Stimulated activated naive CD8-positive, alpha-beta T cell treated with anti-CD3 and anti-CD28 coated beads, Interleukin-15, Interleukin-2, amounts not matched to agents 100 ng/mL and 50 ng/mL, for 24 hours (primary cell): ENCODE measurements at regions not wholly inside any gene's neighbourhood (a gene's known extent, or its start where the extent isn't known, plus 50 kb on each side); places are given as distances from the start of the nearest gene placed in this dataset.

Experiments used
- H3K27ac Mint-ChIP-seq: one replicate; pipeline ENCODE4 v1.8.0; 2021; ENCODE audit warnings: mild to moderate bottlenecking, mixed read lengths
- H3K27me3 Mint-ChIP-seq: one replicate; pipeline ENCODE4 v1.8.0; 2021; ENCODE audit warnings: mixed read lengths
- H3K36me3 Mint-ChIP-seq: one replicate; pipeline ENCODE4 v1.8.0; 2021; ENCODE audit warnings: low read depth, mixed read lengths
- H3K4me1 Mint-ChIP-seq: one replicate; pipeline ENCODE4 v1.8.0; 2021; ENCODE audit warnings: low read depth, mixed read lengths
- H3K4me3 Mint-ChIP-seq: one replicate; pipeline ENCODE4 v1.8.0; 2021; ENCODE audit warnings: mild to moderate bottlenecking, mixed read lengths
- H3K9me3 Mint-ChIP-seq: one replicate; pipeline ENCODE4 v1.8.0; 2021; ENCODE audit warnings: mixed read lengths

- Mint-ChIP-seq H3K9me3 (peaks cover 8% of the 10 kb centered on the region), H3K27ac (no peak overlapping the region), H3K27me3 (no peaks in the 10 kb centered on the region)
Measured at GRCh38 chr5:114191441-114191840, 170.4 kb upstream of the KCNN2 start.

GRCh38 chr5:114192108-114192507 is 169.8 kb upstream of the KCNN2 start:
- Mint-ChIP-seq H3K4me1 (no peaks in the 10 kb centered on the region), H3K9me3 (peaks cover 8% of the 10 kb centered on the region), H3K36me3 (no peaks in the 10 kb centered on the region), H3K4me3 (no peak overlapping the region), H3K27ac (no peak overlapping the region), H3K27me3 (no peaks in the 10 kb centered on the region)

More at GRCh38 chr5:114191441-114191840, 170.4 kb upstream of the KCNN2 start:
- H3K4me3 Mint-ChIP-seq = no peak overlapping the region
- H3K4me1 Mint-ChIP-seq = no peaks in the 10 kb centered on the region
- H3K36me3 Mint-ChIP-seq = no peaks in the 10 kb centered on the region

GRCh38 chr5:114201332-114201731 is 160.5 kb upstream of the KCNN2 start:
- H3K27me3 Mint-ChIP-seq = no peaks in the 10 kb centered on the region
- H3K4me1 Mint-ChIP-seq = no peaks in the 10 kb centered on the region
- H3K9me3 Mint-ChIP-seq = peaks cover 4% of the 10 kb centered on the region
- H3K36me3 Mint-ChIP-seq = no peaks in the 10 kb centered on the region
- no peak overlapping the region for H3K27ac Mint-ChIP-seq
- H3K4me3 Mint-ChIP-seq = no peak overlapping the region

GRCh38 chr5:114204923-114205322 is 156.9 kb upstream of the KCNN2 start:
- peaks cover 5% of the 10 kb centered on the region for H3K9me3 Mint-ChIP-seq

GRCh38 chr5:114206640-114207039 is 155.2 kb upstream of the KCNN2 start:
- Mint-ChIP-seq H3K4me1 (no peaks in the 10 kb centered on the region), H3K9me3 (peaks cover 5% of the 10 kb centered on the region), H3K36me3 (no peaks in the 10 kb centered on the region), H3K27me3 (no peaks in the 10 kb centered on the region), H3K27ac (no peak overlapping the region), H3K4me3 (no peak overlapping the region)

More at GRCh38 chr5:114204923-114205322, 156.9 kb upstream of the KCNN2 start:
- Mint-ChIP-seq H3K36me3 (no peaks in the 10 kb centered on the region), H3K4me1 (no peaks in the 10 kb centered on the region), H3K4me3 (no peak overlapping the region), H3K27ac (no peak overlapping the region), H3K27me3 (no peaks in the 10 kb centered on the region)

- no peaks in the 10 kb centered on the region for H3K27me3 Mint-ChIP-seq
- no peaks in the 10 kb centered on the region for H3K4me1 Mint-ChIP-seq
Measured at GRCh38 chr5:114207615-114208014, 154.3 kb upstream of the KCNN2 start.

GRCh38 chr5:114208120-114208519 is 153.8 kb upstream of the KCNN2 start:
- no peaks in the 10 kb centered on the region for H3K4me1 Mint-ChIP-seq
- no peak overlapping the region for H3K4me3 Mint-ChIP-seq
- no peaks in the 10 kb centered on the region for H3K36me3 Mint-ChIP-seq
- no peaks in the 10 kb centered on the region for H3K27me3 Mint-ChIP-seq
- peaks cover 8% of the 10 kb centered on the region for H3K9me3 Mint-ChIP-seq
- H3K27ac Mint-ChIP-seq = no peak overlapping the region

More at GRCh38 chr5:114207615-114208014, 154.3 kb upstream of the KCNN2 start:
- Mint-ChIP-seq H3K36me3 (no peaks in the 10 kb centered on the region), H3K27ac (no peak overlapping the region), H3K4me3 (no peak overlapping the region), H3K9me3 (peaks cover 6% of the 10 kb centered on the region)

- peaks cover 8% of the 10 kb centered on the region for H3K9me3 Mint-ChIP-seq
- H3K4me3 Mint-ChIP-seq = no peak overlapping the region
- no peaks in the 10 kb centered on the region for H3K36me3 Mint-ChIP-seq
- no peaks in the 10 kb centered on the region for H3K27me3 Mint-ChIP-seq
- H3K27ac Mint-ChIP-seq = no peak overlapping the region
- H3K4me1 Mint-ChIP-seq = no peaks in the 10 kb centered on the region
Measured at GRCh38 chr5:114208588-114208987, 153.3 kb upstream of the KCNN2 start.

GRCh38 chr5:114210662-114211061 is 151.2 kb upstream of the KCNN2 start:
- Mint-ChIP-seq H3K36me3 (no peaks in the 10 kb centered on the region), H3K9me3 (peaks cover 8% of the 10 kb centered on the region), H3K4me1 (no peaks in the 10 kb centered on the region), H3K27ac (no peak overlapping the region), H3K27me3 (no peaks in the 10 kb centered on the region), H3K4me3 (no peak overlapping the region)

GRCh38 chr5:114221807-114222206 is 140.1 kb upstream of the KCNN2 start:
- H3K27me3 Mint-ChIP-seq = no peaks in the 10 kb centered on the region
- H3K9me3 Mint-ChIP-seq = peaks cover 4% of the 10 kb centered on the region

GRCh38 chr5:114223866-114224265 is 138.0 kb upstream of the KCNN2 start:
- Mint-ChIP-seq H3K4me3 (no peak overlapping the region), H3K36me3 (no peaks in the 10 kb centered on the region), H3K27ac (no peak overlapping the region), H3K27me3 (no peaks in the 10 kb centered on the region), H3K4me1 (no peaks in the 10 kb centered on the region), H3K9me3 (peaks cover 4% of the 10 kb centered on the region)

More at GRCh38 chr5:114221807-114222206, 140.1 kb upstream of the KCNN2 start:
- H3K4me3 Mint-ChIP-seq = no peak overlapping the region
- H3K36me3 Mint-ChIP-seq = no peaks in the 10 kb centered on the region
- no peak overlapping the region for H3K27ac Mint-ChIP-seq
- H3K4me1 Mint-ChIP-seq = no peaks in the 10 kb centered on the region

- Mint-ChIP-seq H3K4me1 (no peaks in the 10 kb centered on the region), H3K27me3 (no peaks in the 10 kb centered on the region), H3K27ac (no peak overlapping the region), H3K36me3 (no peaks in the 10 kb centered on the region), H3K4me3 (no peak overlapping the region), H3K9me3 (peaks cover 9% of the 10 kb centered on the region)
Measured at GRCh38 chr5:114237766-114238165, 124.1 kb upstream of the KCNN2 start.

GRCh38 chr5:114238771-114239313 is 123.0 kb upstream of the KCNN2 start:
- H3K4me1 Mint-ChIP-seq = no peaks in the 10 kb centered on the region
- H3K4me3 Mint-ChIP-seq = no peak overlapping the region
- H3K27me3 Mint-ChIP-seq = no peaks in the 10 kb centered on the region
- no peak overlapping the region for H3K27ac Mint-ChIP-seq
- peaks cover 5% of the 10 kb centered on the region for H3K9me3 Mint-ChIP-seq
- H3K36me3 Mint-ChIP-seq = no peaks in the 10 kb centered on the region

GRCh38 chr5:114243281-114243971 is 118.4 kb upstream of the KCNN2 start:
- Mint-ChIP-seq H3K27ac (no peak overlapping the region), H3K4me1 (no peaks in the 10 kb centered on the region), H3K36me3 (no peaks in the 10 kb centered on the region), H3K27me3 (no peaks in the 10 kb centered on the region), H3K9me3 (peaks cover 12% of the 10 kb centered on the region), H3K4me3 (no peak overlapping the region)

GRCh38 chr5:114243972-114244317 is 117.9 kb upstream of the KCNN2 start:
- Mint-ChIP-seq H3K4me3 (no peak overlapping the region), H3K36me3 (no peaks in the 10 kb centered on the region), H3K4me1 (no peaks in the 10 kb centered on the region), H3K9me3 (peaks cover 10% of the 10 kb centered on the region), H3K27me3 (no peaks in the 10 kb centered on the region), H3K27ac (no peak overlapping the region)

- Mint-ChIP-seq H3K4me1 (no peaks in the 10 kb centered on the region), H3K27ac (no peak overlapping the region), H3K4me3 (no peak overlapping the region), H3K27me3 (no peaks in the 10 kb centered on the region), H3K36me3 (no peaks in the 10 kb centered on the region), H3K9me3 (peaks cover 5% of the 10 kb centered on the region)
Measured at GRCh38 chr5:114249823-114250222, 112.0 kb upstream of the KCNN2 start.
